GM19239 (cell line): ENCODE measurements at regions not wholly inside any gene's neighbourhood (a gene's known extent, or its start where the extent isn't known, plus 50 kb on each side); places are given as distances from the start of the nearest gene placed in this dataset.

Experiments used
- DNase-seq: peaks from one replicate; pipeline ENCODE4 v3.0.0; 2011; ENCODE audit warnings: low spot score; ENCODE audit not compliant: insufficient read length
- FAIRE-seq: peaks from 2 replicates; lab custom pipeline; 2011; peaks lifted over from hg19 to GRCh38; lab: Jason Lieb, UNC

DNA sequence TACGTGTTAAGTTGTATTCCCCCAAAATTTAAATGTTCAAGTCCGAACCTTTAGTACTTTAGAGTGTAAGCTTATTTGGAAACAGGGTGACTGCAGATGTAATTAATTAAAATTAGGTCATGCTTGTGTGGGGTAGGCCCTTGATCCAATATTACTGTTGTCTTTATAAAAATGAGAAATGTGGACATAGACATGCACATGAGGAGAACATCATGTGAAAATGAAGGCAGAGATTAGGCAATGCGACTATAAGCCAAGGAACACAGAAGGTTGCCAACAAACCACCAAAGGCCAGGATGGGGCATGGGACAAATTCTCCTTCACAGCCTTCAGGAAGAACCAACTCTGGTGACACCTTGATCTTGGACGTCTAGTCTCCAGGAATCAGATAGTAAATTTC, 1698.4 kb upstream of the SLC10A2 start:
- no peak for DNase-seq
- no peak for FAIRE-seq

DNA sequence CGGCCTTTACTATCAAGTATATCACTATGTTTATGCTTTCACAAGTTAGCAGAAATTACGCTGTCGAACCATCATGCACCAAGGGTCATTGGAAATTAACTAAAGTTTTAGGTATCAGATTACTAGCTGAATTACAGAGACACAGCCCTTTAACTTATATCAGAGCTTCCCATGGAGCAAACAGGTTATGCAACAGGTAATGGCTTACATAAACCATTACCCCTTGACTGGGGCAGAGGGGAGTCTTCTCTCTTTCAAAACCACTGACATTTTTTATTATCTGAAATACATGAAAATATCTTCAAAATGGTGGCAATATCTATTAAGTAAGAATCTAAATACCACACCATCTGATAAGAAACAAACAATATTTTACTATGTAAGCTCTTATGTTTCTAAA, 1692.9 kb upstream of the SLC10A2 start:
- DNase-seq (no peak), FAIRE-seq (no peak)

DNA sequence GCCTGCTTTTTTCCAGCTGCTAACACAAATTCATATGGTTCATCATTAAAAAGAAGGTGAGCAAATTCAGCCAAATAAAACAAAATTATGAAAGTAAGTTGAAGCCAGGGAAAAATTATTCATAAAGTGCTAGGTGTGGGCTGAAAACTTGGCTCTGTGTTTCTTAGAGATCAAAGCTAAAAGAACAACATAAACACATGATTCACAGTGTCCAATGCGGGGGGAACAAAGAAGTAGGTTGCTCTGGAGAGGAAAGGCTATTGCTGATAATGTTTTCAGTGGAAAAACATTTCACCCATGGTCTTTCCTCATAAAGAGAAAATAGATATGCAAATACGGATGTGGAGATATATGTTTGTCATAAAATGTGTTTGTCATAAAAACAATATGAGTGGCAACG, 1691.5 kb upstream of the SLC10A2 start:
- FAIRE-seq: no peak
- DNase-seq: no peak

DNA sequence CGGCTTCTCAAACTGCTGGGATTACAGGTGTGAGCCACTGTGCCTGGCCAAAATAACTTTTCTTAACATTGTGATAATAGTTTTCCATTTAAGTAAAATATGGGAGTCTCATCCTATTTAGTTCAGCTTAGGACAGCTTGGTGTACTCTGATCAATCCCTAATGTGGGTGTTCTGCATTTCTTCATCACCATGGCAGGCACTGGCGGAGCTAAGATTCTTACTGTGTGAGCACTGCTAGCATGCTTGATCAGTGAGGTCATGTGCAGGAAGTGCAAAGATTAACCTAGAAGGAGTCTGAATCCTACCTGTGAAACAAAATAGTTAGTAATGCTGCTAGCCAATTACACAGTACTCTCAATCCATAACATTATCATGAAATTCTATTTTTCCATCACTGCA, 1684.2 kb upstream of the SLC10A2 start:
- DNase-seq (no peak), FAIRE-seq (no peak)

DNA sequence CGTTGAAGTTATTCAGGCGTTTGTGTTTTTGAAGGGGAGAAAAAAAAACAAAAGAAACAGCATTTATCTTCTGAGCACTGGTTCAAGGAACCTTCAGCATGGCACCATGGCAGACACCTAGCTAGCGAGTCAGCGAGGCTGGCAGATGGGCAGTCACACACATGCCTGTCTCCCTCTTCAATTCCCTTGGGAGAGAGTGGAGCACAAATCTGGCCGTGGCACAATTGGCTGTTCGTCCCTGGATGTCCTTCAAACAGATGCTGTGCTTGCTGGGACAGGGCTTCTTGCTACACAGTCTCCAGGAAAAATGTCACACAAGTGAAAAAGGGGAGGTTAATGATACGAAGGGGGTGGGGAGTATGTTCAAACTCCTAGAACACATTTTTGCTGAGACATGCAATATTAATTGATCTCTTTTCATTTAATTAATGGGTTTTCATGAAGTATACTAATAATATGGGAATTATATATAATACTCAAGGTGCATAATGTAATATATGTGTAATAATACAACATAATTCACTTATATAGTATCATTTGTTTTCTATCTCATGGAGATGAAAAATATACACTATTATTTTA, 1674.5 kb upstream of the SLC10A2 start:
- no peak for DNase-seq
- FAIRE-seq: no peak

DNA sequence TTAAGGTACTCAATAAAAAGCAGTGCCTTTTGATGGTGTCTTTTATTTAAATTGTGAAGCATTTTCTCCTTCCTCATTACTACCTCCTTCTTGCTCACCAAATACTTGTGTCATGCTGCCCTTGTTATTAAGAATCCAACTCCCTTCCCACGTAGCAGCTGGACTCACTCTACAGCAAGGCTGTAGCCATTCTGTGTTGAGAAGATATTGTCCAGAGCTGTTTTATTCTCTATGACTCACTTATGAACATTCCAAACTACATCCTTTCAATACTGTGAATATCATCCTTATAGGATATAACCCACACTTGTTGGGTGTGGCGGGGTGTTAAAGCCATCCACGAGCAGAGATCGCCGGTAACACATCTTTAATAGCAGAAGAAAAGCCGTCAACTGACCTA, 1671.5 kb upstream of the SLC10A2 start:
- no peak for FAIRE-seq

DNA sequence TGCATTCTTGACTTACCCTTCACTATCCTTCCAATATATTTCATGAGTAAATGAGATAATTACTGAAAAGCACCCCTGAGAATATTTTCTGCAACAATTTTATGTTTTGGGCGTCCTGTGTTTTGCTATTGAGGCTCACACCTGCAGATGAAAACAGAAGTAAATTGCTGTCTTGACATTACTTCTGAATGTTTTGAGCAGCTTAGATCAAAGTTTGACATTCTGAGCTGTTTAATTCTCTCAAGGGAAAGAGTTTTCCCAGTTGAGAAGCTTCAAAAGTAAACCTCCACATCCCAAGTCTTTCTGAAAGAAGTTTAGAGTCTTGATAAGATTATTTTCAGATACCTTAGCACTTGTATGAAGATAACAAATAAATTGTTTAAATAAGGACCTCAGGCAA, 1667.2 kb upstream of the SLC10A2 start:
- DNase-seq (no peak), FAIRE-seq (no peak)

More for the DNA sequence above, 1671.5 kb upstream of the SLC10A2 start:
- no peak for DNase-seq

DNA sequence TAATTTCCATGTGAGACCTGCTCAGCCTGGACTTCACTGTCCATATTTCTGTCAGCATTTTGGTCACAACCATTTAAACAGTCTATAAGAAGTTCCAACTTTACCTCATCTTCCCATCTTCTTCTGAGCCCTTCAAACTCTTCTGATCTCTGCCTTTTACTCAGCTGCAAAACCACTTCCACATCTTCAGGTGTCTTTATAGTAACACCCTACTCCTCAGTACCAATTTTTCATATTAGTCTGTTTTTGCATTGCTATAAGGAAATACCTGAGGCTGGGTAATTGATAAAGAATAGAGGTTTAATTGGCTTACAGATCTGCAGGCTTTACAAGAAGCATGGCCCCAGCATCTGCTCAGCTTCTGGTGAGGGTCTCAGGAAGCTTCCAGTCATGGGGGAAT, 1648.9 kb upstream of the SLC10A2 start:
- DNase-seq: no peak
- FAIRE-seq: no peak

DNA sequence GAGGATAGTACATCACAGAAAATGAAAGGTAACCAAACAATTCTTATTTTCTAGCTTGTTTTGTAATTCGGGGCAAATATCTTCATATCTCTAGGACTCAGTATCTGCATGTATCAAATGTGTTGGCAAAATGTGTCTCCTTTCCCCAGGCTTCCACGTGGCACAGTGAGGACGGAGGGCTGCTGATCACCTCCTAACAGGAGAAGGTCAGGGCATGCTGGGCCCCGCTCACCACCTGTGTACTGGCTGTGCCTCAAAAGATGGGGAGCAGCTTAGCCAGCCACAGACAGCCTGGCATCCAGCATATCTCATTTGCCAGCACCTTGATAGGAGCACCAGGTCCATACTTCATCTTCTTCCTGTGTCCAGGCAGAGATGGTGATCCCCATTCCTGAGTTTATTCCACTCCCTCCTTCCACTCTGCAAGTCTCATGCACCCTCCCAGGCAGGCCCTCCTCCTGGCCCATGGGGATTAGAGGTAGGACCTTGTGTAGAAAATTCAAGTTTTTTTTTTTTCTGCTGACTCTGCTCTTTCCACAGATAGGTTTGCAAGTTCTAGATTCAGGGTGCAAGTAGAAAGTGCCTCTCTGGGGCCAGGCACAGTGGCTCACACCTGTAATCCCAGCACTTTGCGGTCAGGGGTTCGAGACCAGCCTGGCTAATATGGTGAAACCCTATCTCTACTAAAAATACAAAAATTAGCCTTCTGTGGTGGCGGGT, 1639.0 kb upstream of the SLC10A2 start:
- no peak for DNase-seq
- FAIRE-seq: no peak

DNA sequence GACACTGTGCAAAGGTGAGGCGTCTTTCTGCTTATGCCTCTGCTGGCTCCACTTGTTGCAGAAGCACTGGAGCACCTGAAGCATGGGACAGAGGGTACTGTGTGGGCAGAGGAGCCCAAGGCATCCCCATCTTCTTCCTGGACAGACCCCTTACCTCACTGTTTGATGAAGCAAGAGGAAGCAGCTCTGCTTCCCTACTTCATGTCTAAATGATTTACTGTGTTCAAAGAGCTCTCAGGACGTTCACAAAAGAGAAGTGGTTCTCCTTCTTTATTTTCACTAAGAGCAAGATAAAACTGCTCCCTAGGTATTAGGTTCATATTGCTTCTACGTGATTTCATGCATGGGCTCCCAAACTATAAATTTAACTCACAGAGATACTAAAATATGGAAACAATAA, 1635.4 kb upstream of the SLC10A2 start:
- FAIRE-seq: no peak
- DNase-seq: no peak

DNA sequence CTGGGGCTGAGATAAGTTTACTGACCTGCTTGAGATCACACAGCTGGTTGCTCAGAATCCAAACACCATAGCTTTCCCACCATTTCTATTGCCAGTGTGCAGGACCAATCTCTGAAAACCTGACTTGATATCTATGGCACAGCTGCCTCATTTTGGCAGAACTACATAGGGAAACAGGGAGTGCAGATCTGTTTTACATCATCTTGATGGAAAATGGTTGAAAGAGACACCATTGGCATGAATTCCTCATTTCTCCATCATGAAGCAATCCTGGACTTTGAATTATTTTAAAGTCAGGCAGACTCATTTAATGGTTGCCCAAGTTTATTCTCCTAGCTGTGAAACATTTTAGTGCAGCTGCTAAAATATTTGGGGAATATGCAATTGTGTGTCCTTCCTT, 1628.2 kb upstream of the SLC10A2 start:
- FAIRE-seq (no peak), DNase-seq (no peak)

DNA sequence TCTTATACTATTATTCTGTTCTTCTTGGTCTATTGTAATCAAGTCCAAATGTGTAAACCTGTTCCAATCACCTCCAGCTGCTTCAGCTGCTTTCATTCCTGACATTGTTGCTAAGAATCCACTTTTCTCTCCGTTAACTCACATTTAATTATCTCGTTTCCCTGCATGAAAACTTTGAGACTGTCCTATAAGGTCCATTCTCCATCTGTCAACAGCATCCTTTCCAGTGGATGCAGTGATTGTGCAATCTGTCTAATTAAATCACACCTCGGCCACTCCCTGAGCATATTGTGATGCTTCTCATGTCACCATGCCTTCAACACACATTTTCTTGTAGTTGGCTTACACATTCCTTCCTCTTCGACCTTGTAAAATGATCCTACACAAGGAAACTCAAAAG, 1626.9 kb upstream of the SLC10A2 start:
- DNase-seq: no peak
- FAIRE-seq: no peak

DNA sequence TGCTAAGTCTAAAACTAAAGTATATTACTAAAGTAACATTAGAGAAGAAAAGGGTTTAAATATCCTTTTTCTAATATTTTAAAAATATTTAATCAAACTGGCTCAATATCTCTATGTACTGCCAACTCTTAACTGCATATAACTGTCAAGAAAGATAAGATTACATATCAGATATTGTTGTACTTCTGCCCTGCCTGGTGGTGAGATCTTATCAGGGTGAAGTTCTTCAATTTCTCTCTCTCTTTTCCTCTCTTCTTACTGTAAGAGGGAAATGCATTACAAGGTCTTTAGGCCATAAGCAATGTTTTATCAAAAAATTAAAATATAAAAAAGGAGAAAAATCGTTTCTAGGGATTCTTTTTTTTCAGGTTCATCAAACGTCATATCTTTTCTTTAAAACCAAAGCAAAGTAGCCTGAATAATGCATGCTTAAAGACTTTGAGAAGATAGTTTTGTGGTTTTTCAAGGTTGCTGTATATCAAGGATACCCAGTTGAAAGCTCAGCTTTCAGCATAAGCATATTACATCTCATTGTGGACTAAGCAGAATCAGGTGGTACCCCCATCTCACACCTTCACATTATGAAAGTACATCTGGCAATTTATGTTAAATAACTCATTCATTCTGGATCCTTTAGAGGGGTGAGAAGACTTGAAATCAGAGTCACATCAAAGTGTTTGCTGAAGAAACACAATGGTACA, 1625.7 kb upstream of the SLC10A2 start:
- DNase-seq (no peak), FAIRE-seq (no peak)

DNA sequence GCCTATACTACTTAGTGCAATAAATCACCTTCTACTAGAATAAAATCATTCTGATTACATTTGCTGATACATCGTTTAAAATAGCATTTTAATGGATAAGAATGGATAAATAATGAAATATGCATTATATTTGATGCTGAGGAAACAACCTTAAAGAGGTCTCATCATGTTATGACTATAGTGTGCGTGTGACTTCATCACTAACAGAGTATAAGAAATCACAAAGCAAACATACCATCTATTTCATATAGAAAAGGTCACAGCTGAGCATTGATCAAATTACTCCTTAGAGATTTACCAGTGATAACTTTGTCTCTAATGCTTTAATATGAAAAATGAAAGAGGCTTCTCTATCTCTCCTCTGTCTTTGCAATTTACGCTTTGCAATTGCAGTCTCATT, 1620.3 kb upstream of the SLC10A2 start:
- DNase-seq (no peak), FAIRE-seq (no peak)

DNA sequence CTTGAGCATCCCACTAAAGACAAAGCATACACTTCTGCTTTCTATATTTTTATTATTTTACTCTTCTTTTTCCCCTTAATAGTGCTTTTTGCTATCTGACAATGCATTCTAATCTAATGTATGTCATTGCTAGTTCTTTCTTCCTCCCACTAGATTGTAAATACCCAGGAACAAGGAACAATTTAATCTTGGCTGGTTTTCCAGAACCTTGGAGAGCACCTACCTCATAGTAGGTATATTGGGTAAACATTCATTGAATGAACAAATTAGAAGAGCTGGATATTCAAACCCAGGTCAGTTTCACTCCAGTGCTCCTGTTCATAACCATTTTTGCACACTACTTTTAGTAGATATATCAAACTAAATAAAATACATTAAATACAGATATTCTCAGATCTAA, 1617.6 kb upstream of the SLC10A2 start:
- no peak for DNase-seq
- no peak for FAIRE-seq

DNA sequence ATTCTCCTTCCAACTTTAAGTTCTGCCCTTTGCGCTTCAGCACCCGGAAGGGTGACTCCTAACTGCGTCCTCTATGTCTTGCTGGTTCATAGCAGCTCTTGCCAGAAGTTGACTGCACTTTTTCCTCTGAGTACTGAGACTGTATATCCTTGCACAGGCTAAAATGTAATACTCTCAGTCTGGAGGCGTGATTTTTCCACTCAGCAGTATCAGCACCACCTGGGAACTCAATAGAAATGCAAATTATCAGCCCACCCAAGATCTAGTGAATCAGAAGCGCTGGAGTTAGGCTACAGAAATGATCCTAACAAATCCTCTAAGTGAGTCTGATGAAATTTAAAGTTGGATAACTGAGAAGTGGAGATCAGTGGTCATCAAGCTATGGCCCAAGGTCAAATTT, 1611.9 kb upstream of the SLC10A2 start:
- DNase-seq (no peak), FAIRE-seq (no peak)

DNA sequence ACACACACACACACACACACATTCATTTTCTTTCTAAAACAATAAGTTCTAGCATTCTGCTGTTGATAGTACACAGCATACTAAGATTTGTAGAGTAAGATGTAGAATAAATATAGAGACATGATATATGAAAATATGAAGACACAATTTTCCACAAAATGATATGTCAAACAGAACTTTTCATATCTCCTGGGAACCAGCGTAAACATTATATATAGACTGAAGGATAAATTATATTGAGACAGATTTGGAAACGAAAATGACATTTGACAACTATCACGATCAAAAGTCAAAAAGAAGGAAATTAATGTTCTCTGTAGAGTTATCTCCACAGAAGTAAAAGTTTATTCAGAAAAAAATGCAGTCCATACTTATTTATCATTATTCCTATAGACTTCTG, 1605.7 kb upstream of the SLC10A2 start:
- FAIRE-seq (no peak), DNase-seq (no peak)

DNA sequence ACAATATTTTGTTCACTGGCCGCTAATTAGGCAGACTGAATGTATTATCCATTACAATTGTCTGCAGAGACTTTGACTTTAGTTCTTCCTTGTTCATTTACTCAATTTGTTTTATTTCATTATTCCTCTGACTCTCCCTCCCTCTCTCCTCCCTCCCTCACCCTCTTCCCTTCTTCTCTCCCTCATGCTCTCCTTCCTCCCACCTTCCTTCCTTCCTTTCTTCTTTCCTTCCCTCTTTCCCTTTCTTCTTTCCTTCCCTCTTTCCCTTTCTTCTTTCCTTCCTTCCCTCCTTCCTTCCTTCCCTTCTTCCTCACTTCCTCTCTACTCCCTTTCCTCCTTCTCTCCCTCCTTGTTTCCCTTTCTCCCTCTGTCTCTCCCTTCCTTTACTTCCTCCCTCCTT, 1591.0 kb upstream of the SLC10A2 start:
- FAIRE-seq: no peak

DNA sequence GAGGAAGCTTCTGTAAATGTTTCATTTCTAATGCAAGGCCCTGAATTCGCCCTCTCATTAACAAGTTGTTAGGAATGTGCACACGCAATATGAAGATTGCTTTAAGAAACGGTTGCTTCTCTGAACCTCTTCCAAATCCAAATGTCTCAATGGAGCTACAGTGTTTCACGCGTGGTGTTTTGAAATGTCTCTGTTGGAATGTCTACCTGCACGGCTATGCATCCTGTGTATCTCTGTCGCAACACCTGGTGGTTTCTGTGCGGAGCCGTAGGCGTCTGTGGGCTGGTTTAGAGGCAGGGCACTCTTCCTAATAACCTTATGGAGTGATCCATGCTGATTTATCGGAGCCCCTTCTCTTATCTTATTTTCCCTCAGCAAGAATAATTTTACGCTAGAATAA, 1584.2 kb upstream of the SLC10A2 start:
- DNase-seq (no peak), FAIRE-seq (no peak)

More for the DNA sequence above, 1591.0 kb upstream of the SLC10A2 start:
- no peak for DNase-seq

DNA sequence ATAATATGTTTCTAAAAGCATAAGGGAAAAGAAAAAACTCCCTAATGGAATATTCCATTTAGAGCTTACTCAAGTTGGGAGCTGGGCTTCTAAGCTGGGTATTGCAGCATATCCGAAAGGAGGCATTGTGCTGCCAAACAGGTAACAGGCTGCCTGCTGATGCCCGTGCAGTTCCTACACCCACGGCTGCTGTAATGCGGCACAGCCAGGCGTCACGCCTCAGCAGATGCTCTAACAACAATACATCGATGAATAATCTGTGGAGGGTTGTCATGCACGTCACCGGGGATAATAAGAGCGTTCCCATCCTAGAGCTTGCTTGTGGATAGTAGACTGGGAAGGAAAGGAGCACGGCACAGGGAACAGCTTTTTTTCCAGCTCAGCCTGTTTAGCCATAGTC, 1582.1 kb upstream of the SLC10A2 start:
- no peak for DNase-seq
- FAIRE-seq: no peak

DNA sequence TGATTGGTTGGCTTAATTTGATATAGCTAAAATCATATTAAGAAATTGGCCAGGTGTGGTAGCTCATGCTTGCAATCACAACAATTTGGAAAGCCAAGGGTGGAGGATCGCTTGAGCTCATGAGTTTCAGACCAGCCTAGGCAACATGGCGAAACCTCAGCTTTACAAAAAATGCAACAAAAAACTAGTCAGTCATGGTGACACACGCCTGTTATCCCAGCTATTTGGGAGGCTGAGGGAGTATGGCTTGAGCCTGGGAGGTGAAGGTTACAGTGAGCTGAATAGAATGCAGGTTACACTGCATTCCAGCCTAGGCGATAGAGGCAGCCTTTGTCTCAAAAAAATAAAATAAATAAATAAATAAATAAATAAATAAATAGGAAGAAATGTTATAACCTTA, 1579.6 kb upstream of the SLC10A2 start:
- FAIRE-seq: no peak
- no peak for DNase-seq

DNA sequence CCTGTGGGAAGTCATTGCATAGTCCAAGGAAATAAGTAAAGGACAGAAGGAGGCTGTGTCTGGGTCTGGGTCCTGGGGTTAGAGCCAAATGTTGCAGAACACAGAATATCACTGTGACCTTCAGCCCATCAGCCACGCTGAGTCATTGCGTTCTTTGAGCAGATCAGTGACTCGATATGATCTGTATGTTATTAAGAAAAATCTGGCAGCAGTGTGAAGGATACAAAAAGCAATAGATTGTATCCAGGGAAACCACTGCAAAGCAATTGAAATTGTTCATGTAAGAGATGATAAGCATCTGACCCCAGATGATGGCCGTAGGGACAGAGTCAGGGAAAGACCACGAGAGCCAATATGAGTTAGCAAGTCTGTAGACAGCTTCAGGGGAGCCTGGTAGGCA, 1575.1 kb upstream of the SLC10A2 start:
- no peak for DNase-seq
- FAIRE-seq: no peak
